A673 (cell line): ENCODE measurements at regions not wholly inside any gene's neighbourhood (a gene's known extent, or its start where the extent isn't known, plus 50 kb on each side); places are given as distances from the start of the nearest gene placed in this dataset.

ENCODE experiments used
- BruUV-seq: library from RNA; stranded (reverse); fragments of 400-500 nt; replicated peaks from 2 replicates; lab custom pipeline; 2021; lab: Mats Ljungman, UMichigan
- CTCF ChIA-PET: fragments of 300-600 bp; sonication (Branson Sonifier 250); formaldehyde crosslinking; loops from one replicate; lab custom pipeline; 2022; ENCODE audit warnings: antibody characterized with exemption; lab: Charles Lee
- POLR2A ChIA-PET: fragments of 300-600 bp; sonication (Branson Sonifier 250); formaldehyde crosslinking; loops from one replicate; lab custom pipeline; 2022; ENCODE audit warnings: antibody characterized with exemption; ENCODE audit not compliant: low non-redundant PET; lab: Charles Lee
- DNase-seq: peaks from one replicate; pipeline ENCODE4 v3.0.0-alpha.2; 2015; ENCODE audit warnings: low spot score
- H3K27ac ChIP-seq: fragments of 200-600 bp; sonication (generic); 2 replicates; pipeline ENCODE4 v1.5.1; 2016; ENCODE audit warnings: mixed run types, low read depth, mild to moderate bottlenecking, mixed read lengths, antibody characterized with exemption, low read length; ENCODE audit not compliant: poor library complexity, severe bottlenecking
- H3K27me3 ChIP-seq: fragments of 200-600 bp; sonication (generic); replicated peaks from 2 replicates; pipeline ENCODE4 v1.6.1; 2017; ENCODE audit warnings: mixed run types, low read depth, mild to moderate bottlenecking, mixed read lengths, antibody characterized with exemption, low read length; ENCODE audit not compliant: insufficient read depth, poor library complexity
- H3K36me3 ChIP-seq: fragments of 200-600 bp; sonication (generic); 2 replicates; pipeline ENCODE4 v1.6.1; 2016; ENCODE audit warnings: mixed run types, mild to moderate bottlenecking, mixed read lengths, antibody characterized with exemption, low read length; ENCODE audit not compliant: insufficient read depth, poor library complexity, severe bottlenecking
- H3K4me1 ChIP-seq: fragments of 200-600 bp; sonication (generic); 2 replicates; pipeline ENCODE4 v1.6.1; 2017; ENCODE audit warnings: mixed run types, mild to moderate bottlenecking, mixed read lengths, antibody characterized with exemption, low read length; ENCODE audit not compliant: insufficient read depth, poor library complexity, severe bottlenecking
- H3K4me3 ChIP-seq: fragments of 200-600 bp; sonication (generic); 2 replicates; pipeline ENCODE4 v1.5.1; 2016; ENCODE audit warnings: low read depth, mixed run types, mild to moderate bottlenecking, mixed read lengths, low read length; ENCODE audit not compliant: poor library complexity, severe bottlenecking
- H3K9me3 ChIP-seq: fragments of 200-600 bp; sonication (generic); 2 replicates; pipeline ENCODE4 v1.6.1; 2016; ENCODE audit warnings: mixed run types, low read depth, mild to moderate bottlenecking, mixed read lengths, antibody characterized with exemption, low read length; ENCODE audit not compliant: poor library complexity, severe bottlenecking
- CTCF ChIP-seq: fragments of 300-800, 200-600 bp; sonication (generic); conservative IDR thresholded peaks from 2 replicates; pipeline ENCODE4 v1.5.1; 2017; ENCODE audit warnings: low read depth, mild to moderate bottlenecking, antibody characterized with exemption, low read length, moderate library complexity, mixed read lengths
- EZH2 ChIP-seq: fragments of 200-600 bp; sonication (generic); IDR thresholded peaks from 2 replicates; pipeline ENCODE4 v1.6.1; 2017; ENCODE audit warnings: borderline replicate concordance, low read depth, mild to moderate bottlenecking, mixed read lengths, antibody characterized with exemption, low read length; ENCODE audit not compliant: poor library complexity, severe bottlenecking
- intact Hi-C: fragments of 100-400 bp; cut with micrococcal nuclease; formaldehyde crosslinking; loops from one replicate; pipeline ENCODE4 v1.10.0; 2022; ENCODE audit not compliant: unreplicated experiment

- Histone ChIP-seq H3K27ac (no peak overlapping the region), H3K9me3 (no peaks in the 10 kb centered on the region), H3K4me3 (no peak overlapping the region), H3K4me1 (no peaks in the 10 kb centered on the region), H3K36me3 (no peaks in the 10 kb centered on the region), H3K27me3 (peaks cover 18% of the 10 kb centered on the region)
- ChIA-PET POLR2A (no interaction called here), CTCF (no interaction called here)
- no peak for DNase-seq
- BruUV-seq, result no TSS peak
- intact Hi-C loops, result loop anchor here (10.0 kb wide), 1 partner anchor 62 kb away; no protein-coding TSS in a partner anchor
- TF ChIP-seq CTCF (no peak), EZH2 (no peak)
Observed at GRCh38 chr17:36777118-36777517, 160.2 kb upstream of the LHX1 start.

GRCh38 chr17:36778448-36778847, 158.8 kb upstream of the LHX1 start:
- Histone ChIP-seq H3K36me3 (no peaks in the 10 kb centered on the region), H3K27ac (no peak overlapping the region), H3K4me3 (no peak overlapping the region), H3K27me3 (peaks cover 5% of the 10 kb centered on the region), H3K9me3 (no peaks in the 10 kb centered on the region), H3K4me1 (no peaks in the 10 kb centered on the region)
- intact Hi-C loops, result loop anchor here (10.0 kb wide), 1 partner anchor 64 kb away; no protein-coding TSS in a partner anchor
- no TSS peak for BruUV-seq
- POLR2A ChIA-PET, result no interaction called here
- TF ChIP-seq CTCF, result no peak
- TF ChIP-seq EZH2, result no peak
- no peak for DNase-seq
- CTCF ChIA-PET, result no interaction called here

GRCh38 chr17:36779550-36779949, 157.7 kb upstream of the LHX1 start:
- H3K36me3 ChIP-seq, result no peaks in the 10 kb centered on the region
- H3K27ac ChIP-seq, result no peak overlapping the region
- intact Hi-C loops, result loop anchor here (10.0 kb wide), 1 partner anchor 65 kb away; no protein-coding TSS in a partner anchor
- DNase-seq, result no peak
- H3K9me3 ChIP-seq, result no peaks in the 10 kb centered on the region
- no peaks in the 10 kb centered on the region for H3K4me1 ChIP-seq
- H3K4me3 ChIP-seq, result no peak overlapping the region
- ChIA-PET POLR2A (no interaction called here), CTCF (no interaction called here)
- no peaks in the 10 kb centered on the region for H3K27me3 ChIP-seq
- TF ChIP-seq CTCF (no peak), EZH2 (no peak)
- BruUV-seq, result no TSS peak
